ENCODE measurements at regions not wholly inside any gene's neighbourhood (a gene's known extent, or its start where the extent isn't known, plus 50 kb on each side); places are given as distances from the start of the nearest gene placed in this dataset.

GRCh38 chr12:91396293-91396692, 213.7 kb upstream of the DCN start:
- TF ChIP-seq GATA3 (IDR thresholded peaks at IDR 0.05; ENCODE audit: low read depth, low read length) (no peak), GATA2 (IDR thresholded peaks at IDR 0.05; ENCODE audit: low read depth, low read length) (no peak)
